IMR-90 (cell line): ENCODE measurements at regions not wholly inside any gene's neighbourhood (a gene's known extent, or its start where the extent isn't known, plus 50 kb on each side); places are given as distances from the start of the nearest gene placed in this dataset.

Experiments used
- ATAC-seq: fragments of 200-7000 bp; cut with Tn5 transposase; 2 replicates; pipeline ENCODE4 v1.9.1; 2020; ENCODE audit warnings: low read depth, mild to moderate bottlenecking, moderate library complexity
- BruUV-seq: library from RNA; stranded (reverse); fragments of 400-500 nt; replicated peaks from 2 replicates; lab custom pipeline; 2021; lab: Mats Ljungman, UMichigan
- CTCF ChIA-PET: fragments of 300-600 bp; formaldehyde crosslinking; extraction: SDS; loops from one replicate; lab custom pipeline; 2021; ENCODE audit warnings: antibody characterized with exemption; lab: Yijun Ruan, JAX
- POLR2A ChIA-PET: fragments of 300-600 bp; sonication (Branson Sonifier 250); formaldehyde crosslinking; loops from one replicate; lab custom pipeline; 2022; ENCODE audit warnings: antibody characterized with exemption; ENCODE audit not compliant: unreplicated experiment; lab: Charles Lee
- DNase-seq: peaks from one replicate; pipeline ENCODE4 v3.0.0; 2013
- H2AFZ ChIP-seq: replicated peaks from 2 replicates; pipeline ENCODE3; 2013; ENCODE audit warnings: low read length, mild to moderate bottlenecking; ENCODE audit not compliant: poor library complexity
- H2AK5ac ChIP-seq: 2 replicates; pipeline ENCODE4 v1.6.1; 2013; ENCODE audit warnings: low read depth, low read length, inconsistent platforms
- H2AK9ac ChIP-seq: replicated peaks from 2 replicates; pipeline ENCODE3; 2013; ENCODE audit warnings: mild to moderate bottlenecking, low read depth, low read length, moderate library complexity; ENCODE audit not compliant: poor library complexity
- H2BK120ac ChIP-seq: 2 replicates; pipeline ENCODE4 v1.6.1; 2013; ENCODE audit warnings: low read depth, low read length, inconsistent platforms
- H2BK15ac ChIP-seq: 3 replicates; pipeline ENCODE4 v1.6.1; 2013; ENCODE audit warnings: low read depth, low read length, inconsistent platforms
- H2BK20ac ChIP-seq: 2 replicates; pipeline ENCODE4 v1.6.1; 2013; ENCODE audit warnings: low read depth, mild to moderate bottlenecking, inconsistent platforms, low read length, moderate library complexity
- H2BK5ac ChIP-seq: 2 replicates; pipeline ENCODE4 v1.6.1; 2013; ENCODE audit warnings: mild to moderate bottlenecking, low read depth, low read length, inconsistent platforms; ENCODE audit not compliant: poor library complexity, severe bottlenecking
- H3K14ac ChIP-seq: replicated peaks from 2 replicates; pipeline ENCODE4 v1.6.1; 2013; ENCODE audit warnings: low read depth, low read length, inconsistent platforms
- H3K18ac ChIP-seq: 2 replicates; pipeline ENCODE4 v1.6.1; 2013; ENCODE audit warnings: low read depth, low read length, control low read depth
- H3K23ac ChIP-seq: 2 replicates; pipeline ENCODE4 v1.6.1; 2013; ENCODE audit warnings: low read depth, low read length, inconsistent platforms
- H3K27ac ChIP-seq: 2 replicates; pipeline ENCODE4 v1.5.1; 2013; ENCODE audit warnings: mild to moderate bottlenecking, control low read depth, low read length; ENCODE audit not compliant: insufficient read depth
- H3K27me3 ChIP-seq: 2 replicates; pipeline ENCODE4 v1.6.1; 2013; ENCODE audit warnings: low read length; ENCODE audit not compliant: control insufficient read depth, insufficient read depth
- H3K36me3 ChIP-seq: 2 replicates; pipeline ENCODE4 v1.6.1; 2013; ENCODE audit warnings: low read length, mixed read lengths; ENCODE audit not compliant: control insufficient read depth, insufficient read depth
- H3K4ac ChIP-seq: 2 replicates; pipeline ENCODE4 v1.6.1; 2013; ENCODE audit warnings: low read depth, low read length, inconsistent platforms
- H3K4me1 ChIP-seq: 2 replicates; pipeline ENCODE4 v1.6.1; 2013; ENCODE audit warnings: low read length, mixed read lengths; ENCODE audit not compliant: control insufficient read depth, insufficient read depth
- H3K4me2 ChIP-seq: 2 replicates; pipeline ENCODE4 v1.6.1; 2013; ENCODE audit warnings: low read depth, mild to moderate bottlenecking, control low read depth, low read length, moderate library complexity
- H3K4me3 ChIP-seq: 2 replicates; pipeline ENCODE4 v1.5.1; 2013; ENCODE audit warnings: low read depth, mild to moderate bottlenecking, control low read depth, low read length, moderate library complexity; ENCODE audit not compliant: insufficient read depth
- H3K56ac ChIP-seq: 2 replicates; pipeline ENCODE4 v1.6.1; 2013; ENCODE audit warnings: low read length, inconsistent platforms; ENCODE audit not compliant: insufficient read depth; ENCODE audit errors: extremely low read depth
- H3K79me1 ChIP-seq, 2 experiments: 2 replicates each; pipeline ENCODE4 v1.6.1; 2013; ENCODE audit warnings: low read length in 2 of 2, inconsistent platforms in 1 of 2, low read depth in 1 of 2
- H3K9ac ChIP-seq: 2 replicates; pipeline ENCODE4 v1.6.1; 2013; ENCODE audit warnings: low read depth, low read length, control low read depth
- H3K9me1 ChIP-seq: 2 replicates; pipeline ENCODE4 v1.6.1; 2013; ENCODE audit warnings: low read length, inconsistent platforms; ENCODE audit not compliant: insufficient read depth
- H3K9me3 ChIP-seq: 2 replicates; pipeline ENCODE4 v1.6.1; 2013; ENCODE audit warnings: low read length; ENCODE audit not compliant: control insufficient read depth, insufficient read depth
- H4K20me1 ChIP-seq: 2 replicates; pipeline ENCODE4 v1.6.1; 2013; ENCODE audit warnings: low read length, inconsistent platforms; ENCODE audit not compliant: insufficient read depth
- H4K5ac ChIP-seq: 2 replicates; pipeline ENCODE4 v1.6.1; 2013; ENCODE audit warnings: mild to moderate bottlenecking, low read depth, low read length, control low read depth
- H4K8ac ChIP-seq, 2 experiments: 2 replicates each; pipeline ENCODE4 v1.6.1; 2013; ENCODE audit warnings: low read depth in 2 of 2, low read length in 2 of 2, control low read depth in 1 of 2, inconsistent platforms in 1 of 2
- H4K91ac ChIP-seq: 2 replicates; pipeline ENCODE4 v1.6.1; 2013; ENCODE audit warnings: low read depth, low read length, inconsistent platforms; ENCODE audit not compliant: insufficient read depth
- BHLHE40 ChIP-seq: fragments of 150-350 bp; IDR thresholded peaks from 2 replicates; pipeline ENCODE4 v1.6.1; 2016; ENCODE audit warnings: mild to moderate bottlenecking, low read depth, low read length
- CHD1 ChIP-seq: IDR thresholded peaks from 2 replicates; pipeline ENCODE4 v1.6.1; 2012; ENCODE audit warnings: low read depth, low read length, improper control_type of control experiment
- CTCF ChIP-seq: conservative IDR thresholded peaks from 2 replicates; pipeline ENCODE4 v1.5.1; 2012; ENCODE audit warnings: mild to moderate bottlenecking, low read depth, low read length, improper control_type of control experiment
- FOS ChIP-seq: fragments of 150-350 bp; IDR thresholded peaks from 2 replicates; pipeline ENCODE4 v1.6.1; 2016; ENCODE audit warnings: low read depth, low read length
- MAFK ChIP-seq: IDR thresholded peaks from 2 replicates; pipeline ENCODE4 v1.6.1; 2012; ENCODE audit warnings: low read depth, low read length, improper control_type of control experiment
- RAD21 ChIP-seq: IDR thresholded peaks from 2 replicates; pipeline ENCODE4 v1.6.1; 2012; ENCODE audit warnings: low read length, improper control_type of control experiment
- RCOR1 ChIP-seq: IDR thresholded peaks from 2 replicates; pipeline ENCODE4 v1.6.1; 2012; ENCODE audit warnings: mild to moderate bottlenecking, low read length, improper control_type of control experiment; ENCODE audit not compliant: insufficient replicate concordance
- USF2 ChIP-seq: fragments of 150-350 bp; IDR thresholded peaks from 2 replicates; pipeline ENCODE4 v1.6.1; 2017; ENCODE audit warnings: mild to moderate bottlenecking, antibody characterized with exemption, low read length, low read depth
- WGBS, 2 experiments: methylation state at CpG; one replicate each; pipeline versions ENCODE4 v1.1.5 to v1.1.7; 2013; ENCODE audit warnings: missing lambda C conversion rate in 2 of 2; ENCODE audit not compliant: insufficient read length in 1 of 2; ENCODE audit errors: extremely low coverage in 2 of 2; 5-methylcytosine and 5-hydroxymethylcytosine counted together
- dilution Hi-C: fragments of 300-500 bp; cut with HindIII; formaldehyde crosslinking; loops from one replicate; pipeline ENCODE4 v1.14.3; 2018; ENCODE audit warnings: low sequenced_read_pairs; ENCODE audit not compliant: unreplicated experiment
- in situ Hi-C: fragments of 300-500 bp; cut with MboI; formaldehyde crosslinking; loops from 3 replicates; pipeline ENCODE4 v1.14.3; 2019; ENCODE audit warnings: low sequenced_read_pairs, inconsistent platforms, mixed read lengths
- intact Hi-C: fragments of 100-400 bp; cut with micrococcal nuclease; formaldehyde crosslinking; loops from 2 replicates; pipeline ENCODE4 v1.10.0; 2022

GRCh38 chr6:967701-968100, 274.8 kb upstream of the EXOC2 start:
- no peak overlapping the region for H2BK20ac ChIP-seq
- no peaks in the 10 kb centered on the region for H3K36me3 ChIP-seq
- no peak overlapping the region for H2BK5ac ChIP-seq
- no peak overlapping the region for H3K9ac ChIP-seq
- no peaks in the 10 kb centered on the region for H3K79me1 ChIP-seq
- no peak overlapping the region for H3K4me2 ChIP-seq
- no peak overlapping the region for H3K27ac ChIP-seq
- intact Hi-C loops (no loop called here), in situ Hi-C loops (no loop called here), dilution Hi-C loops (no loop called here)
- H3K14ac ChIP-seq: no peak overlapping the region
- H3K18ac ChIP-seq: no peak overlapping the region
- no TSS peak for BruUV-seq
- H3K27me3 ChIP-seq: peaks cover 17% of the 10 kb centered on the region
- no peak overlapping the region for H2BK15ac ChIP-seq
- no peaks in the 10 kb centered on the region for H3K9me1 ChIP-seq
- no peak overlapping the region for H3K4ac ChIP-seq
- no peak overlapping the region for H3K56ac ChIP-seq
- no peak for TF ChIP-seq FOS
- TF ChIP-seq MAFK: no peak
- no peak for TF ChIP-seq CHD1
- no peak for TF ChIP-seq RAD21
- TF ChIP-seq RCOR1: no peak
- no peak for TF ChIP-seq USF2
- TF ChIP-seq CTCF: no peak
- TF ChIP-seq BHLHE40: no peak
- H3K23ac ChIP-seq: no peak overlapping the region
- no peak overlapping the region for H2BK120ac ChIP-seq
- WGBS, 2 experiments: no CpG with 5 or more reads among the region's 4 CpGs
- no peak overlapping the region for H4K91ac ChIP-seq
- no peak overlapping the region for H2AK5ac ChIP-seq
- ChIA-PET CTCF (no interaction called here), POLR2A (no interaction called here)
- H2AK9ac ChIP-seq: no peak overlapping the region
- H4K5ac ChIP-seq: no peak overlapping the region
- no peaks in the 10 kb centered on the region for H3K4me1 ChIP-seq
- no peak for DNase-seq
- no peaks in the 10 kb centered on the region for H4K20me1 ChIP-seq
- H4K8ac ChIP-seq: no peak overlapping the region
- no peak overlapping the region for H3K4me3 ChIP-seq
- H2AFZ ChIP-seq: no peak overlapping the region
- ATAC-seq: no peak
- H3K9me3 ChIP-seq: 0 out of 2 replicates have a peak, but pooled peaks cover 4% of the 10 kb centered on the region
